AG08396 (cell line): ENCODE measurements at regions not wholly inside any gene's neighbourhood (a gene's known extent, or its start where the extent isn't known, plus 50 kb on each side); places are given as distances from the start of the nearest gene placed in this dataset.
"Not testable (repeated sequence)": the region's sequence is repeated elsewhere in the genome, so short reads cannot be mapped to it uniquely, and the experiment has no call there.

Source experiments
- DNase-seq: peaks from one replicate; pipeline ENCODE4 v3.0.0; 2012; ENCODE audit warnings: low spot score, mixed read lengths

DNA sequence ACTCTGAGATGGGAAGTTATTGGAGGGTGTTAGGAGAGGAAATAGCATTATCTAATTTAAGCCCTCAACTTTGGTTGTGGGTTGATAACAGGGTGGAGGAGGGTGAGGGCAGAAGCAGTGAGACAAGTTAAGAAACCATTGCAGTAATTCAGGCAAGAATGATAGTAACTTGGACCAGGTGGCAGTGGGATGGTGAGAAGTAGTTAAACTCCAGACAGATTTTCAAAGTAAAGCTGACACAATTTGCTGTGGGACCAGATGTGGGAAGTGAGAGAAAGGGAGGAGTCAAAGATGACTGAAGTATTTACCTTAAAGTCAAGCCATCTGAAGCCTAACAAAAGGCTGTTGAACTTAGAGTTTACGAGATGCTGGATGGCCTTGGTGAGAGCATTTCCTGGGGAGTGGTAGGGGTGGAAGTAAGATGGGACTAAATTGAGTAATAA, 163.2 kb upstream of the KLF7 start:
- DNase-seq, result no peak

GRCh38 chr2:207330912-207331311, 165.2 kb upstream of the KLF7 start:
- peak; percentile 27 for DNase-seq

DNA sequence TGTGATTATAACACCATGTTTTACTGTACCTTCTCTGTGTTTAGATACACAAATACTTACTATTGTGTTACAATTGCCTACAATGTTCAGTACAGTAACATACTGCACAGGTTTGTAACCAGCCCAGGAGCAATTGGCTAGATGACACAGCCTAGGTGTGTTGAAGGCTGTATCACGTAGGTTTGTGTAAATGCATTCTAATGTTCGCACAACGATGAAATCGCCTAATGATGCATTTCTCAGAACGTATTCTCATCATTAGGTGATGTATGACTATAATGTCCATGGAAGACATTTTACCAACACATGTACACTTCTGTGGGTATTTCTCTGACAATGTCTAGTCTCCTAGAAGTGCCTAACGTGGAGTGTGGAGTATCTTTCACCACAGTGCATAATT, 165.9 kb upstream of the KLF7 start:
- no peak for DNase-seq

DNA sequence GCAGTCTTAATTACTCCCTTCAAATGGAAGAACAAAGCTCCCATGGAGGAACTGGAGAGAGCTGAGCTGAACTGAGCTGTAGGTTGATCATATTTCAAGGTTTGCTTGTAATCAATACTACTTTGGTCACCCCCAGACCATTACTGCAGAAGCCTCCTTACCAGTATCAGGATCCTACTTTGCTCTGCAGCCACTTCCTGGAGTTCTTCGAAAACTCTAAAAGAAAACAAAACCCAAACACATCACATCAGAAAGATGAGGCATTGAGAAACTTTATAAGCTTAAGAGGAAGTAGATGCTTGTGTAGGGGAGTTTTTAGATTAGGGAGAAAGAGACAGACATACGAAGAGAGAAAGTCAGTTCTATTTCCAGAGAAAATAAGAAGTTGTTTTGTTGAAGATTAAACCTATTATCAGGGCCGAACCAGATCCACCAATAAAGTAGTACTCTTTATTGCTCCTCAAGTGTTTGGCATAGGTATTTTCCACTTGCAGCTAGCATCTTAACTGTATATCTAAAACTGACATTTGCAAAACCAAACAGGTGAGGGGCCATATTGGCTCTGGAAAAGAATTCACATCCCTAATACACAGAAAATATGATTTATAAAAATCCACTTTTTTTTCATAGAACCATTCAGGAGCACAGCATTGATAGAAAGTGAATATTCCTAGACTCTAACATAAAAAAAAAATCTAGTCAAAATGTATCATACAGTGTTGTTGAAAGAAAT, 166.9 kb upstream of the KLF7 start:
- DNase-seq, result no peak

- DNase-seq, result no peak
These were observed 168.0 kb upstream of the KLF7 start for GRCh38 chr2:207333599-207334300.

DNA sequence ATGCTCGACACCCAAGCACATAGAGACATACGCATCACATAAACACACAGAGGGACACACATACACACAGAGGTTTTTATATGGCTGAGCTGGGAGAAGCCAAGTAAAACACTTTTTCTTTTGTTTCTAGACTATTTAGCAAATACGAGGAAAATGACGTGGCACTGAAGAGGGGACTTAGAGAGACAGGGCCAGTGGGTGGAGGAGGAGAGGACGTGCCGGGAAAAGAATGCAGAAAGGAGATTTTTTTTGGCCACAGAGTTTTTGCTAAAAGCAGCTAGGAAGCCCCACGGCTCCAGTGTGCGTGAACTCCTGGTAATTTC, 168.5 kb upstream of the KLF7 start:
- DNase-seq, result no peak

DNA sequence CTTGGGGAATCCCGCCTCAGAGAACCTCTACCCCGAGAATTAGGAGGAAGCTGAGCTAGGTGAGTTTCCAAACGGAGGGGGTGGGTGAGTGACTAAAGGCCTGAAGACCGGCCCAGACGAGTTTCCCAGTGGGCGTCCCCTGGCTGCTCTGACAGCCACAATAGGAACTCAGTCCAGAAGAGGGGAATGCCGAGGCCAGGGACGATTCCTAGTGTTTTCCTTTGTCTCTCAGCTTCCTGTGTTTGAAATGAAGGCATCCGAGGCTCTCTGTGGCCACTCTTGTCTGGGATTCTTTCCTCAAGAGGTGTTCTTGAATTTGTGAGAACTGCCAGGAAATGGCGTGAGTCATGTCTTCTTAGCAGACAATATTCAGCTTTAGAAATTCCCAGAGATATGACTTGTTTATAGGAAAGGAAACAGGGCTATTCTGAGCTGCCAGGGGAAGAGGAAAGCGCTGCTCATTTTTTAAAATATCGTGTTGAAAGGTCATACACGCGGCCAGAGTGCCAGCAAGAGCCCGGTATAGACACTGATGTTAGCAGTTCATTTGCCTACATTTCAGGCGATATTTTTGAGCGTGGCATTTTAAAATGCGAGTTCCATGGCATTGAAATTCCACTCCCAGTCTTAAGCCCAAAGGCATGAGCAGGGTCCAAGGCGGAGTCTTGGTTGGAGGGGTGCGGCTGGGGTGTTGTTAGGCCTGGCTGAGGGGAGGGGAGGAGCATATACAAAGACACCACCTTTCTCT, 169.1 kb upstream of the KLF7 start:
- DNase-seq, result peak; percentile 79

DNA sequence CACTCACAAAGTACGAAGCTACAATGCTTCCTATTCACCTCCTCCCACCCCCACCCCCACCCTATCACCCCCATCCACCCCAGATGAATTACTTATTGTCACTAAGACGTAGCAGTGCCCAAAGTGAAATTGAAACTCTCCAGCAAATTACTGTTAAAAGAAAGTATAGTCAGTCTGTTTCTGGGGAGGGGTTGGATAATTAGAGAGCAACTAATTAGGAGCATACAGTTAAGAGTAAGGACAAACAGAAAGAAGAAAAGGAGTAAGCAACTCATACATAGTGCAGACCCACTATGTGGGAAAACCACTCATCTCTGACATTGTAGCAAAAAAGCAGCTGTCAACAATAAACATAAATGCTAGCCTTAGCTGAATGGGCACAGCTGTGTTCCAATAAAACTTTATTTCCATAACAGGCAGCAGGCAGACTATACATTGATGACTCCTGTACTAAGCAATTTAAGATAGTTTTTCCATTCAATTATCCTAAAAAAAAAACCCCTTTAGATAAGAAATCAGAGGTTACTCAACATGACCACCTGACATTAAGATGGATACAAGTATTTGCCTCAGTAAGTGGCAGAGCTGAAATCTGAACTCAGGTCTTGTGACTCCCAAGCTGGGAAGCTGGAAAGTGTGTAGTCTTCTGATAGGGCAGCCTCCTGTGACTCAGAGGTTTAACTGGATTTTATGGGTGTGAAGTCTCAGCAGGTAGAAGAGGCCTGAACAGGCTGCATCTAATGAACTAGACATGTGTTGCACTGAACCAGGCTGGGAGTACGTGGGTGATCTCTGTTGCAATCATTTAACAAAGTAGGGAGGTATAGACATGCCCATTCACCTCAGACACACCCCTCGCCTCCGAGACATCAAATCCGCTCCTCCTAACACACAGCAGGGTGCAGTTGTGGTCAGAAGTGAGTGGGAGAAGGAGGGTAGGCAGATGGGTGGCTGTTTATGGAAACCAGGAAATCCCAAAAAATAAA, 171.8 kb upstream of the KLF7 start:
- DNase-seq, result no peak

GRCh38 chr2:207338220-207338607, 172.5 kb upstream of the KLF7 start:
- DNase-seq, result no peak

- DNase-seq, result no peak
These were observed 172.9 kb upstream of the KLF7 start for GRCh38 chr2:207338610-207339009.

DNA sequence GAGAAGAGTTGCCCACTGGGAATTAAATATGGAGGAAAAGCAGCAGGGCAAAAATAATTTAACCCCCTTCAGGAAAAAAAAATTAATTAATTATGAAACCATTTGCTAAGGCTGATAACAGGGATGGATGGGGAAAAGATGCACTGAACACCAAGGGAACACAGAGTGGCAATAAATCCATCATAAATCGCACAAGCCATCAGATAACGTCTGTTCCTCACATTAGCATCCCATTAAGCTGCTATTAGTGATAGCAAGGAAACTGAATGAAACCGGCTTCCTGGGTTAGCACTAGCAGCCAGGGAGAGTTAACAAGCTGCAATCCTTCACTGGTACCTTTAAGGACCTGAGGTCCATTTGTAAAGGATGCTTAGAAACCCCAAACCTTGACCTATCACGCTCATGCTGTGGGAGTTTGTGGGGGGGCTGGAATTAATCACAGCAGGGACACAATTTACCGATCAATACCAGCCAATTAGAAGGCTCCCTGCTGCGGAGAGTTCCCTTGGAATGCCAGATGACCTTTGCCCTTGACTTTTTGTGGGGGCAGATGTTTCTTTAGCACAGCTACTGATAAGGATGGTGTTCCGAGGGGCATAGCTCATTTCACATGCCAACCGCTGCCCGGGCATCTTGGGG, 175.5 kb upstream of the KLF7 start:
- no peak for DNase-seq

DNA sequence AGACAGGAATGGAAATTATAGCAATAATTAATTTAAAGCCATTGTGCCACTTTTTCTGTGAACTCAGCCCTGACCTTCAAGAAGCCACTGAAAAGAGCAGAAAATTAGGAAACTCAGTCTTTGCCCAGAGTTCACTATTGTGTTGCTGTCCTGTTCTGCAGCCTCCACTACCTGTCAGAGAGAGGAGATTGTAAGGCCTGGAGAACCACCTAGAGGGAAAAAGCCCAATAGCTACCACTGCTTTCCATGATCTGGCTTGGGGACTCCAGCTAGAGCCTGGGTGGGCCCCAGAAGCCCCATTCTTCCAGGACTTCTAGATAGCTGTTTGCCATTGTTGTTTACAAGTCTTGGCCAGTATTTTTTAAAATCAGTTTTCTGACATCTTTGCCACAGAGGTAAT, 176.1 kb upstream of the KLF7 start:
- DNase-seq, result no peak

- DNase-seq, result not testable (repeated sequence)
These were observed 179.0 kb upstream of the KLF7 start for GRCh38 chr2:207344596-207345394.

DNA sequence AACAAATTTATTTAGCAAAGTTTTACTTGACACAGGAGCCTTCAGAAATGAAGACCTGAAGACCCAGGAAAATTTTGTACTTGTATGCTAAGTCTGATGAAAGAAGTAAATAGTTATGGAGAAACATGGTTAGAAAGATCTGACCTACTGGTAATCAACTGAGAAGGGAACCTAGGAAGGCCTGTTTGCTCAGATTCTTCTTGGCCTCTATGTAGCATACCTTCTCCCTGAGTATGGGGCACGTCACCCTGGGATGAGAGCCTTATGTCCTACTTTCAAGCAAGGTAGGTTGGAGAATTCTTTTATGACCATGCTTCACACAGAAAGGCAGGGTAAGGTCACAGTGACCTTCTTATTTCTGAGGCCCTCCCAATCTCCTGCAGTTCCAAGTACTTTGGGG, 178.6 kb upstream of the CREB1 start:
- no peak for DNase-seq

DNA sequence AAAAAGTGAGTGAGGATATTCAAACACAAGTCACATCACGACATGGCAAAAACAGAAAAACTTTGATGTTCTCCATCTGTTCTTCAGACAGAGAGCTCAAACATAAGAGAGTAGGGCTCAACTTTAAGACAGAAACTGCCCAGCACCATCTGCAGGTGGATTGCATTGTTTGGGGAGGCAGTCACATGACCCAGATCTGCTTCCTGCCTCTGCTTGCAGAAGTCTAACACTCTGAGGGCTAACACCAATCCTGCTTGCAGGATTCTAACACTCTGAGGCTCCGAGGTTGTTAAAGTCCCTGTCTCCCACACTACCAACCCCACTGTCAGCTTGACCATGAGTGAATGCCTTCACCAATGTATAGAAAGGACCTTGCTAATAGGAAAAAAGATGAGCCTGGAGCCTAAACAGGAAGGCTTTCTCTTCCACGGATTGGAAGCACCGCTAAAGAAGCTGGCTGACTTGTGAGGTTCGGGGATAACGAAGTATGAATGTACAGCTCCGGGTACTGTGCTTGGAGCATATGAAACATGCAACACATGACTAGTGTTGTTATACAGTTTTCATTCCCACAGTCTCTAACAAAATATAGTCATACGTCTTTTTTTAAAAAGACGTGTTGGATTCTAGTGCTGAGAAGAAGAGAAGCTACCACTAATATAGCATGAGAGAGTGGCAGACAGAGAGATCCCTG, 176.6 kb upstream of the CREB1 start:
- DNase-seq, result no peak

- no peak for DNase-seq
These were observed 175.9 kb upstream of the CREB1 start for GRCh38 chr2:207353836-207354235.

DNA sequence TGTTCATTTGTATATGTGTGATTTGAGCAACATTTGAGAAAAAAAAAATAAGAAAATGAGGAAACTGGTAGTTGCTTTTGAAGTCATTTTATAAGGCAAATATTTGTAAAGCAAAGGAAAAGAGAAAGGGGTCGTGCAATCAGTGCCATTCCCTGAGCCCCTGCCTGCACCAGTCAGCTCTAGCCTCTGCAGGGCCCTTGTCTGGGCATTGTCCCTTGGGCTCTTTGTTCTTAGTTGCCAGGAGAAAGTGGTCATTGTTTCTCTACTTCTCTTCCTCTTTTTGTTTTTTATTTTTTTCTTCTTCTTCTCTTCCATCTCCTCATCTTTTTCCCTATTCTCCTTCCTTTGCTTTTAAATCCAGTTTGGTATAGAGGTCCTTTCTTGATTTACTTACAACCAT, 175.3 kb upstream of the CREB1 start:
- DNase-seq, result no peak

- no peak for DNase-seq
These were observed 173.2 kb upstream of the CREB1 start for GRCh38 chr2:207356567-207356966.

DNA sequence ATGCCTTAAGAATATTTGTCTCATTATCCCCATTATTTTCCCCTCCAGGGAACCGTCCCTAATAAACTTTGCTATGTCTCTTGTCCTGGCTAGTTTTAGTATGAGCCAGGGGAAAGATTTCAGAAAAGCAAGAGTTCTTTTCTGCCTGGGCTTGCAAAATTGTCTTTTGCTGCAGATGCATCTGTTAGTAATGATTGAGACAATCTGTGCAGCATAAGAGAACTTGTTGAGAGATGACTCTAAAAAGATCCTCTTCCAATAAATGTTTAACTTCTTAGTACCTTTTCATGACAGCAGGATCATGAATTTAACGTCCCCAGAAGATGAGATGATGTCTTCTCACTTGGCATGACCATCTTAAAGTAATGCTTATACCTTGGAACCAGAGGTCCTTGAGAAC, 172.5 kb upstream of the CREB1 start:
- no peak for DNase-seq

DNA sequence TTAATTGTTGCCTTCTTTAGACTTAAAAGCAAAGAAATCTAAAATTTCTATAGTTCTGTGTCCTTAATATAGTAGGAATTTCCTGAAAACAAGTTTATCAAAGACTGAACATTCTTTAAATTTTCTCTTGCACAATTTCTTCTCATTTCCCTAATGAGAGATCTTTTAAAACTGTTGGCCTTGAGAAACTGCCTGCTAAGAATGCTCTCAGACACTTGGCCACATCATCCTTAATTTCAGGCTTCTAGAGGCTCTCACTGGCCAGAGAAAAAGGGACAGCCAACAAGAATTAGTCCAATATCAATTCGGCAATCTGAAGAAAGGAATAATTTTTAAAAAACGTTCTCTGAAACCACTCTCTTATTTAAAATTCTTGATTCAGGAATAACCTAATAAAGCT, 167.0 kb upstream of the CREB1 start:
- no peak for DNase-seq
